ENCODE measurements at regions not wholly inside any gene's neighbourhood (a gene's known extent, or its start where the extent isn't known, plus 50 kb on each side); places are given as distances from the start of the nearest gene placed in this dataset.

- WGBS, 2 donors, result 77 to 78% methylated on average over 6 of the region's 6 CpGs
- DNase-seq, result no peak
- Histone ChIP-seq H3K4me3 (no peak overlapping the region), H3K4me1 (no peaks in the 10 kb centered on the region), H3K27ac (no peak overlapping the region), H3K27me3 (peaks cover 0 to 48% (median 0%) of the 10 kb centered on the region in 4 donors), H3K9me3 (no peaks in the 10 kb centered on the region), H3K36me3 (no peaks in the 10 kb centered on the region)
- no peak for TF ChIP-seq POLR2A (IDR thresholded peaks at IDR 0.05)
- no peak for TF ChIP-seq CTCF (IDR thresholded peaks at IDR 0.05)
- intact Hi-C loops (cut with DNase I), result no loop called here
These were observed 102.5 kb downstream of the INHBB start for GRCh38 chr2:120448436-120448835.

GRCh38 chr2:120448961-120449810 lies 103.2 kb downstream of the INHBB start:
- Histone ChIP-seq H3K36me3 (no peaks in the 10 kb centered on the region), H3K4me1 (no peaks in the 10 kb centered on the region), H3K27ac (no peak overlapping the region), H3K27me3 (peaks cover 0 to 47% (median 0%) of the 10 kb centered on the region in 4 donors), H3K4me3 (no peak overlapping the region), H3K9me3 (no peaks in the 10 kb centered on the region)
- intact Hi-C loops (cut with DNase I), result no loop called here
- TF ChIP-seq CTCF (IDR thresholded peaks at IDR 0.05), result no peak
- TF ChIP-seq POLR2A (IDR thresholded peaks at IDR 0.05), result no peak
- DNase-seq, result no peak
- WGBS, 2 donors, result 82 to 95% methylated on average over 3 to 11 of the region's 15 CpGs

GRCh38 chr2:120450196-120450820 lies 104.4 kb downstream of the INHBB start:
- no peak for DNase-seq
- Histone ChIP-seq H3K4me3 (no peak overlapping the region), H3K36me3 (no peaks in the 10 kb centered on the region), H3K9me3 (no peaks in the 10 kb centered on the region), H3K4me1 (no peaks in the 10 kb centered on the region), H3K27ac (no peak overlapping the region), H3K27me3 (peaks cover 0 to 41% (median 0%) of the 10 kb centered on the region in 4 donors)
- 82% methylated on average over 12 of the region's 12 CpGs for WGBS, 2 donors
- intact Hi-C loops (cut with DNase I), result no loop called here
- no peak for TF ChIP-seq POLR2A (IDR thresholded peaks at IDR 0.05)
- TF ChIP-seq CTCF (IDR thresholded peaks at IDR 0.05), result no peak

- Histone ChIP-seq H3K36me3 (no peaks in the 10 kb centered on the region), H3K4me3 (no peak overlapping the region), H3K4me1 (no peaks in the 10 kb centered on the region), H3K27ac (no peak overlapping the region), H3K27me3 (peaks cover 0 to 41% (median 0%) of the 10 kb centered on the region in 4 donors), H3K9me3 (no peaks in the 10 kb centered on the region)
- no peak for DNase-seq
- TF ChIP-seq POLR2A (IDR thresholded peaks at IDR 0.05) (no peak), CTCF (IDR thresholded peaks at IDR 0.05) (no peak)
- intact Hi-C loops (cut with DNase I), result no loop called here
- 74 to 87% methylated on average over 5 to 6 of the region's 6 CpGs for WGBS, 2 donors
These were observed 105.4 kb downstream of the INHBB start for GRCh38 chr2:120451334-120451733.

GRCh38 chr2:120452131-120452530 lies 106.2 kb downstream of the INHBB start:
- 93 to 100% methylated on average over 1 to 3 of the region's 7 CpGs for WGBS, 2 donors
- Histone ChIP-seq H3K4me1 (no peaks in the 10 kb centered on the region), H3K4me3 (no peak overlapping the region), H3K36me3 (no peaks in the 10 kb centered on the region), H3K27ac (no peak overlapping the region), H3K9me3 (peaks cover 0 to 3% (median 0%) of the 10 kb centered on the region in 3 donors), H3K27me3 (peaks cover 0 to 41% (median 0%) of the 10 kb centered on the region in 4 donors)
- no peak for DNase-seq
- TF ChIP-seq CTCF (IDR thresholded peaks at IDR 0.05), result no peak
- intact Hi-C loops (cut with DNase I), result no loop called here

All from esophagus squamous epithelium (tissue), 5 donors.